PC-3 (cell line): ENCODE measurements at regions not wholly inside any gene's neighbourhood (a gene's known extent, or its start where the extent isn't known, plus 50 kb on each side); places are given as distances from the start of the nearest gene placed in this dataset.

Experiments used
- CTCF ChIP-seq: fragments of 300-600 bp; sonication (generic); conservative IDR thresholded peaks from 2 replicates; pipeline ENCODE4 v1.5.1; 2017; ENCODE audit warnings: antibody characterized with exemption, low read depth, mild to moderate bottlenecking, low read length
- EZH2 ChIP-seq: fragments of 300-600 bp; sonication (generic); IDR thresholded peaks from one replicate; pipeline ENCODE4 v1.6.1; 2017; ENCODE audit warnings: antibody characterized with exemption, mild to moderate bottlenecking, low read length; ENCODE audit not compliant: unreplicated experiment
- EZH2phosphoT487 ChIP-seq: fragments of 300-600 bp; sonication (generic); IDR thresholded peaks from 2 replicates; pipeline ENCODE4 v1.6.1; 2018; ENCODE audit warnings: mild to moderate bottlenecking, antibody characterized with exemption, low read length, borderline replicate concordance

- TF ChIP-seq CTCF, result no peak
- TF ChIP-seq EZH2, result no peak
- no peak for TF ChIP-seq EZH2phosphoT487
These were observed 581.6 kb upstream of the ADAMTS5 start for GRCh38 chr21:27548486-27548885.
